ENCODE measurements at regions not wholly inside any gene's neighbourhood (a gene's known extent, or its start where the extent isn't known, plus 50 kb on each side); places are given as distances from the start of the nearest gene placed in this dataset.

DNA sequence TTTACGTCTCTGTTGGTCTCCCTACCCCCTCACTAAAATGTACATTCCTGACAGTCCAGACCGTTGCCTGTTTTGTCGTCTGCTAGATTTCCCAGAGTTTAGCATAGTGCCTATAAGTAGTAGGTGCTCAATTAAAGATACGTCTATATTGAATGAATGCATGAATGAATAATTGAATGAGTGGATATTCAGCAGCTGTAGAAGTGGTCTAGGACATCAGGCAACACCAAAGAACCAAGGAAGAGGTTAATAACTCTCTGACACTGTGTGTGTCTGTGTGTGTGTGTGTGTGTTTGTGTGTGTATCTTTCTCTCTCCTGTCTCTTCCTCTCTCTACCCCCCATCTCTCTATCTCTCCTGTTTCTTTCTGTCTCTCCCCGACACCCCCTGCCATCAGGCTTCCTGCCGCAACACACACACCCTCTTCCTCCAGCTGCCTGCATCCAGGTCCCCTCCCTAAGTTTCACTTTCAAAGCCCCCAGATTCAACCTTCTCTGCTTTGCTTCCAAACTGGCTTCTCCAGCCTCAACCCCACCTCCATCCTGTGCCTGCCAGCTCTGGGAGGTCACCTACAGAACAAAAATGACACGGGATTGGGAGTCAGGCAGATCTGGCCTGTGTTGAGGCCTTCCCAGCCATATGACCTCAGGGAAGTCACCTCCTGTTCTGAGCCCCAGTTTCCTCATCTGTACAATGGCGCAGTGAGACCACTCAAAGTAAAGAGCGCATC lies 119.9 kb upstream of the NCOR2 start:
- DNase-seq (ENCODE audit: low read depth in 2 of 2), result no peak

DNA sequence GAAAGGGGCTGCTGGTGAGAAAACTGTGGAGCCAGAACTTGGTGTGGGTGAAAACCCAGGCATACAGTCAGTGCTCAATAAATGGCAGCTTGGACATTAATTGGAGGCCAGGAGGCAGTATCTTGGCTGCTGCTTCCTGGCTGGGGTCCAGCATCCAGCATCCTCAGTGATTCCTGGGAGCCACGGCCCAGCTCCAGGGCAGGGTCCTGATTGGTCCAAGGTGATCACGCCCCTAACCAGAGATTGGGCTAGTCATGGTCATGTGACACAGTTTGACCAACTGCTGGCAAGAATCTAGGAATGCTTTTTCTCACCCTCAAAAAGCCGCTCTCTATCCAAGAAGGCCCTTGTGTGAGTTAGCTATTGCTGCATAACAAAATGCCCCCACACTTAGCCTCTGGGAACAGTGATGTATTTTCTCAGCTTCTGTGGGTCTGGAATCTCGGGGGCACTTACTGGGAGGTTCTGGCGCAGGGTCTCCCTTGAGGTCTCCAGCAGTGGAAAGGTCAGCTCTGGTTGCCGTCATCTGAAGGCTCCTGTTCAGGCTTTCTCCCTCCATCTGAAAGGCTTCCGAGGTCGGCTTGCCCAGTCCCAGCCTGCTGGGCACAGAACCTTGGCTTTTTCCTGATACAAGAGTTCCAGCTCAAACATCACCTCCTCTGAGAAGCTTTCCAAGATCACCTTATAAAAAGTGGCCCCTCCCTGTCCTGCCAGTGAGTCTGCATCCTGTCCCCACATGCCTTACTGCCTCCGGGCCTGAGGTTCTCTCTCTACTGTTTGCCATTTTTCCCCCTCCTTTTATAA lies 119.2 kb upstream of the NCOR2 start:
- no peak for DNase-seq (ENCODE audit: low read depth in 2 of 2)

GRCh38 chr12:124685689-124686369 lies 118.4 kb upstream of the NCOR2 start:
- no peak for DNase-seq (ENCODE audit: low read depth in 2 of 2)

DNA sequence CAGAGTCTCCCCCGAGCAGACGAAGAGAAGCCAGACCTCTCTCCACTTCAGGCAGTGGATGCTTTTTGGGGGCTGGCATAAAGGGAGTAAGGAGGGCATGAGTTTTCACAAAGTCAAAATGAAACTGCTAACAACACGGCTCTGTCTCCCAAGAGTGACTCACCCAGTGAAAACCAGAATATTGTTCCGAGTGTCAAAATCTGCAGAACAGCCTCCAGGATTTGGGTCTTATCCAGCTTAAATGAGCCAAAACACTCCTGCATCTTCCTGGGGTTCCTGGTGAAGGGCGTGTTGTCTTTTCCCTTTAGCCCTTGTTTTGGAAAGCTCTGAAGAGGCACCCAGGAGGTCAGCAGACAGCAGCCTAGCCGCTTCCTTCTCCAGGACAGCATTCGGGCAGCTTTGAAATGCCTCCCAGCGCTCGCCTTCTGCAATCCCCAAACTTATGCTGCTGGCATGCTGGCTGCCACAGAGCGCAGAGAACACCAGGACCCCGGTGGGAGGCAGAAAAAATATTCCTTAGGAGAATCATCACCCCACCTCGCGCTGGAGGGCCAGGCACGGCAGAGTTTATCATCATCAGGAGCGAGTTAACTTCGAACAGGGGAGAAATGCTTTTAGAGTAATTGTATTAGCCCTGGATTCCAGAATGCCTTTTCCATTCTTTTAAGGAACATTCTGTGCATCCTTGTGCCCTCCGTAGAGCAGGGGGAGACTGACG lies 117.7 kb upstream of the NCOR2 start:
- no peak for DNase-seq (ENCODE audit: low read depth in 2 of 2)

DNA sequence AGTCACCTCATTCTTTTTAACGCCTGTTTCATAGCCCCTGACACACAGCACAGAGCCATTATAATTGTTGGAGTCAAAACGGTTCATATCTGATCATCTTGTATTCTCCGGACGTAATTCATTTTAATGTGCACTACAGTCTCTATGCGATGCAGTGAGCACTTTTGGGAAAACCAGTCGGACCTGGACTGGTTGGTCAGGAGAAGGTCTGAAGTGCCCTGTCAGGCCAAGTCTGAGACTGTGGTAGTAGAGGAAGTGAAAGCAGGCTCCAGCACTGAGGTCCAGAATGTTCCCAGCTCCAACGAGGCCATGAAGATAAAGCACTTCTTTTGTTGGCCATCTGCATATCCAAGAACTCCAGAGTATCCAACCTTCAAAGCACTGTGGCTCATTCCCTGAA lies 117.1 kb upstream of the NCOR2 start:
- no peak for DNase-seq (ENCODE audit: low read depth in 2 of 2)

DNA sequence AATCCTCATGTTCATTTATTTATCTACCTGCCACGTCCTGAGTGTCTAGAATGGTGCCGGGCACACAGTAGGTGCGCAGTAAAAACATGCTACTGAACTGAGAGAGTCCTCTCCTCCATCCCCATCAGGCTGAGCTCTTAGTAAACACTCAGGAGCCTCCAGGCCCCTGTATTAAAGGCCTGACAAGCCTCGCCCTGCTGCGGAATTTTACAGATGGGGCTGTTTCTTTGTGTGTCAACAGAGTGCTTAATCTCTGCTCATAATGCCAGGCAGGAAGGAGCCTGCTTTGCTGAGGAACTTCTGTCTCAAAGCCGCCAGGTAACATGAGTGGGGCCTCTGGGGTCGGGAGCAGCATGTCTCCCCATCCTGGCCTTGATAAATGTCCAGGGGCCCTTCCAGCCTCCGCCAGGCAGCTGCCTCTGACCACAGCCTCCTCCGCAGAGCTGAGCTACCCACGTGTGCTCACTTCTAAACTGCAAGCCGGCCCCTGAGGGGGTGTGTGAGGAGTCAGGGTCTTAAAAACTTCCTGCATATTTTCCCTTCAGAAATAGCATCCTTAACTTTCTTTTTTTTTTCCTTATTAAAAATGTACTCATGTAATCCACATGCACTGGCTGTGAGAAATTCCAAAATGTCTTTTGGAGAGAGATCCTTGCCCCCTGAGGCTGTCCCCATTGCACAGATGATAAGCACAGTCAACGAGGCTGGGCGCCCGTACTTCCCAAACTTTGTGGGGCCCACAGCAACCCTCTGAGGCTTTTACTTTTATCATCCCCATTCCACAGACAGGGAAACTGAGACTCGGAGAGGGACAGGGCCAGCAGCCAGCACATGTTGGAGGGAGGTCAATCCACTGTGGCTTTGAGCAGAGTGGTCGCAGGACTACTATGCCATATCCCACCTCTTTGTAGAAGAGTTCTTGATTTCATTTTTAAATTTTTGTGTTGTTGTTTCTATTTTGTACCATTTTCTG lies 116.0 kb upstream of the NCOR2 start:
- no peak for DNase-seq (ENCODE audit: low read depth in 2 of 2)

DNA sequence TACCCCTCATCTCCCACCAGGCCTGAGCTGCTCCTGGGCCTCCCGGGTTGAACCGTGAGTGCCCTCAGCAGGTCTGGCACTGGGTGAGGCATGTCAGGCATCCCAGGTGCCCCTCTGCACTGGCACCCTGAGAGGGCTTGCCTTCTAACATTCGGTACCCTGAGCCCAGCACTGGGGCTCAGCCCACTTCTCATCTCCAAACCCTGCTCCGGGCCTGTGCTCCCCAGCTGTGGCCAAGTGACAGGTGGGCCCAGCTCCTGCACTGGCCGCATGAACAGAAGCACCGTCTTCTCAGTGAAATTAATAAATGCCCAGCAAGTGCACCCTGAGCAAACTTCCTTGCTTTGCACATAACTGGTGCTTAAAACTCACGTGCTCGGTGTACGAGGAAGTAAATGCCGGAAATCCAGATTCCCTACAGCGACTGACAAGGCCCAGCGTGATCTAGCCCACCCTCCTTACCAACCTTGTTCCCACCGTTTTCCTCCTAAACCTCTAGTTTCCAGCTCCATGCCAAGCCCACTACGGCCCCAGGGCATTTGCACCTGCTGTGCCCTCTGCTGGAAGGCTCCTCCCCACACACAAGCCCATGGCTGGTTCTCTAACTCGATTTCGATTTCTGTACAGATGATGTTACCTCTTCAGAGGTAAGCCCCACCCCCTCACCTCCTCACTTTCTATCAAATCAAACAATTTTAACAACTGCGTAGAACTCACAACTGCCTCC lies 115.2 kb upstream of the NCOR2 start:
- no peak for DNase-seq (ENCODE audit: low read depth in 2 of 2)

DNA sequence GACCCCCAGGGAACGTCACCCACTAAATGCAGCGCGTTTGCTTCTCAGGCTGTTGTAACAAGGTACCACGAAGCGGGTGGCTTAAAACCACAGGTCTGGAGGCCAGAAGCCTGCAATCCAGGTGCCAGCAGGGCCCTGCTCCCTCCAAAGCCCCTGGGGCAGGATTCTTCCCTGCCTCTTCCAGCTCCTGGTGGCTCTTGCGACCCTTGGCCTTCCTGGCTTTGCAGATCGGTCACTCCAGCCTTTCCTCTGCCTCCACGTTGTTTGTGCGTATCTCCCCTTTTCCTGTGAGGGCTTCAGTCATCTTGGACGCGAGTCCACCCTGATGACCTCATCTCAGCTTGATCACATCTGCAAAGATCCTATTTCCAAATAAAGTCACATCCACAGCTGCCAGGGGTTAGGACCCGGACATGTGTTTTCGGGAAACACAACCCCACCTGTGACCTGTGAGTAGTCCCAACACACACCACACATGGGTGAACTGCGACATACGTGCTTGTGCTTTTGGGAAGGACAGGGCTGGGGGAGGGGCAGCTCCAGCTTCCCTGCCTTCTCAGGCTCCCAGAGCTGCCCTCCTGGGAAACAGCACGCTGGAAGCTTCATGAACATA lies 114.5 kb upstream of the NCOR2 start:
- no peak for DNase-seq (ENCODE audit: low read depth in 2 of 2)

DNA sequence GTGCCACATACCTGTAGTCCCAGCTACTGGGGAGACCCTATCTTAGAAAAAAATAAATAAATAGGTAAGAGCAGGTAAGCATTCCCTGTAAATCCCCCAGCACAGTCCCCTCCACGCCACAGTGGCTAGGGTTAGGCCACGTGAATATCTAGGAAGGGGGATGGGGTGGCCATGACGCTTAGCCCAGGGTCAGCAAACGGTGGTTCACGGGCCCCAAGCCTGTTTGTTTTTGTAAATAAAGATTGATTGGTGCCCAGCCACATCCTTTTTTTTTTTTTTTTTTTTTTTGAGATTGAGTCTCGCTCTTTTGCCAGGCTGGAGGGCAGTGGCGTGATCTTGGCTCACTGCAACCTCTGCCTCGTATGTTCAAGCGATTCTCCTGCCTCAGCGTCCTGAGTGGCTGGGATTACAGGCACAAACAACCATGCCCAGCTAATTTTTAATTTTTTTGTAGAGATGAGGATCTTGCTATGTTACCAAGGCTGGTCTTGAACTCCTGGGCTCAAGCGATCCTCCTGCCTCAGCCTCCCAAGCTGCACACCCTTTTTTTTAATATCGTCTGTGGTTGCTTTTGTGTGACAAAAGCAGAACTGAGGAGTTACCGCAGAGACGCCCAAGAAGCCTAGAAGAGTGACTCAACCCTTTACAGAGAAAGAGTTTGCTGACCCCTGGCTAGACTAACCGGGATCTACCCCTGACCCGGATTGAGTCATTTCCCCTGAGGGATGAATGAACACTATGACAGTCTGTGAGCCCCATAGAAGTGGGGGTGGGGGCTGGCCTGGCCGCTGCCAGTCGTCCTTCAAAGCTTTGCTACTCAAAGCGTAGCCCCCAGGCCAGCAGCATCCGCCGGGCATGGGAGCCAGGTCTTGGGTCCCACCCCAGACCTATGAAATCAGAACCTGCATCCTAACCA lies 113.7 kb upstream of the NCOR2 start:
- DNase-seq (ENCODE audit: low read depth in 2 of 2), result no peak

- DNase-seq (ENCODE audit: low read depth in 2 of 2), result no peak
Measured at GRCh38 chr12:124679533-124680371, 112.3 kb upstream of the NCOR2 start.

- DNase-seq (ENCODE audit: low read depth in 2 of 2), result no peak
Measured at GRCh38 chr12:124679047-124679446, 111.6 kb upstream of the NCOR2 start.

GRCh38 chr12:124678421-124678893 lies 111.0 kb upstream of the NCOR2 start:
- DNase-seq (ENCODE audit: low read depth in 2 of 2), result no peak

DNA sequence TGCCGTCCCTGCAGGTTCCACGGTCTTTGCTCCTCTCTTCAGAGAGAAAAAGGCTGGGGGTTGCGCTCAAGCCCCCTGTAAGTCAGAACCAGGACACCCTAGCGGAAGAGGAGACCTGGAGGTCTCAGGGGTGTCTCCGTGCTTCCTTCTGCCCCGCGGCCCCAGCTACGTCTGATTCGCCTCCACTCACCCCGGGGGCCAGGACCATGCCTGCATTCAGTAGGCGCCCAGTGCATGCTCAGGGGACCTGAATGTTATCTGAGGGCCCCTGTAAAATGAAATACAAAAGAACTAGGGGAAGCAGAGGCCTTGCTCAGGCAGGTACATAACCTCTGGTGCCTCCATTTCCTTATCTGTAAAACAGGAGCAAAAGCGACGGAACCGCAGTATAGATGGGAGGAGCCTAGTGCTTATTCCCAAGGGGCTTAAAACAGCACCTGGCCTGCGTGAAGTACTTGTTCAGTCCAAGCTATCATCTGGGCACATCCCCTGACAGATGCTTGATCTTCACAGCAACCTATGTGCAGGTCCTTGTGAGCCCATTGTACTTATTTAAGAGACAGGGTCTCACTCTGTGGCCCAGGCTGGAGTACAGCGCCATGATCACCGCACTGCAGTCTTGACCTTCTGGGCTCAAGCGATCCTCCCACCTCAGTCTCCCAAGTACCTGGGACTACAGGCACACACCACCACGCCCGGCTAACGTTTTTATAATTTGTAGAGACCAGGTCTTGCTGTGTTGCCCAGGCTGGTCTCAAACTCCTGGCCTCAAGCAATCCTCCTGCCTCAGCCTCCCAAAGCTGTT lies 110.3 kb upstream of the NCOR2 start:
- DNase-seq (ENCODE audit: low read depth in 2 of 2), result no peak

DNA sequence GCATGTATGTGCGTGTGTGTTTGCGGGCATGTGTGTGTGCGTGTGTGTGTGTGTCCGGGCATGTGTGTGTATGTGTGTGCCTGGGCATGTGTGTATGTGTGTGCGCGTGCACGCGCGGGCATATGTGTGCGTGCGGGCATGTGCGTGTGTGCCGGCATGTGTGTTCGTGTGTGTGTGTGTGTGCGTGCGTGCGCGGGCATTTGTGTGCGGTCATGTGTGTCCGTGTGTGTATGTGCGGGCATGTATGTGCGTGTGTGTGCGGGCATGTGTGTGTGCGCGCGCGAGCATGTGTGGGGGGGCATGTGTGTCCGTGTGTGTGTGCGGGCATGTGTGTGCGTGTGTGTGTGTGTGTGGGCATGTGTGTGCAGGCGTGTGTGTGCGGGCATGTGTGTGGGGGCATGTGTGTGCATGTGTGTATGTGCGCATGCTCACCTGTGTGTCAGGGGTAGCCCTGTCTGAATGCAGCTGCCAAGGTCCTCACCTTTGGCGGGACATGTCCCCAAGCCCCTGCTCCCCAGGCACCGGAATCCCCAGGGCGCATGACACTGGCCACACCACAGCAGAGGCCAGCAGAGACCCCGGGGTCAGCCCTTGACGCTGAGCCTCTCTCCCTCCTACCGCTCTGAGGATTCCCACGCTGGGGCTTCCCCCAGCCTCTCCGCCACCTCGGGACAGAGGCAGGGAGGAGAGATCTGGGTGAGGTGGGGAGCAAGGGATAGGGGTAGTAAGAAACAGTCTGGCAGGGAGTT lies 109.5 kb upstream of the NCOR2 start:
- no peak for DNase-seq (ENCODE audit: low read depth in 2 of 2)

GRCh38 chr12:124675881-124676713 lies 108.7 kb upstream of the NCOR2 start:
- DNase-seq (ENCODE audit: low read depth in 2 of 2), result no peak

Measured in stimulated activated CD8-positive, alpha-beta memory T cell treated with anti-CD3 and anti-CD28 coated beads, Interleukin-7, amount 100 ng/mL, for 4 hours (primary cell).